ENCODE measurements at regions not wholly inside any gene's neighbourhood (a gene's known extent, or its start where the extent isn't known, plus 50 kb on each side); places are given as distances from the start of the nearest gene placed in this dataset.

DNA sequence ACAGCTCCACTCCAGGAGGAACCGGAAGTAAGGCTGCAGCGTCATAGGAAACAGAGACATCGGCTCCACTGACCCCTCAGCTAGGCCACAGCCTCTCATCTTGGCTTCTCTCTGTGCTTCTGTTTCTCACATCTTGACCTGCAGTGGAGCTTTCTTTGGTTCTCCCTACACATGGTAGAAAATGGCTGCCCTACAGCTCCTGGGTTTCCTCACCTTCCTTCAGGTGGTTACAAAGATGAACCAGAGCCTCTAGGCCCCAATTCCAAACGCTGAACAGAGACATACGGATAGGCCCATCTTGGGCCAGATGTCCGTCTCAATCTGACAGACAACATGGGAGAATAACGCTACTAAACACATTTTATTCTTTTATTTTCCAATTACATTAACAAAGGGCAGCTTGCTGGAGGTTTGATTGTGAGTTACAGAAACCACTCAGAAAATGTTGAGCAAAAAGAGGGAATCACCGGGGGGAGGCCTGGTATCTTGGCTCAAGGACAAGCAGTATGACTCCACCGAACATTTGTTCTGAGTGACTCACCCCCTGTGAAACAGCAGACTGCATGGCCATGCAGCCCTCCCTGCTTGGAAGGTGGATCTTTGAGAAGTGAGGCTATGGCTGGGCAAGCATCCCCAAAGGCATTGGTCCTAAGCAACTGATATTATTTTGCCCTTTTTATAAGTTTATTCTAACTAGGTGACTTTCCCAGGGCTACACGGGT is 303.5 kb downstream of the CDCA7 start:
- no peak for TF ChIP-seq EZH2phosphoT487 (IDR thresholded peaks at IDR 0.05)
- no peak for TF ChIP-seq EZH2 (IDR thresholded peaks at IDR 0.05)
- TF ChIP-seq, protein P1, sequence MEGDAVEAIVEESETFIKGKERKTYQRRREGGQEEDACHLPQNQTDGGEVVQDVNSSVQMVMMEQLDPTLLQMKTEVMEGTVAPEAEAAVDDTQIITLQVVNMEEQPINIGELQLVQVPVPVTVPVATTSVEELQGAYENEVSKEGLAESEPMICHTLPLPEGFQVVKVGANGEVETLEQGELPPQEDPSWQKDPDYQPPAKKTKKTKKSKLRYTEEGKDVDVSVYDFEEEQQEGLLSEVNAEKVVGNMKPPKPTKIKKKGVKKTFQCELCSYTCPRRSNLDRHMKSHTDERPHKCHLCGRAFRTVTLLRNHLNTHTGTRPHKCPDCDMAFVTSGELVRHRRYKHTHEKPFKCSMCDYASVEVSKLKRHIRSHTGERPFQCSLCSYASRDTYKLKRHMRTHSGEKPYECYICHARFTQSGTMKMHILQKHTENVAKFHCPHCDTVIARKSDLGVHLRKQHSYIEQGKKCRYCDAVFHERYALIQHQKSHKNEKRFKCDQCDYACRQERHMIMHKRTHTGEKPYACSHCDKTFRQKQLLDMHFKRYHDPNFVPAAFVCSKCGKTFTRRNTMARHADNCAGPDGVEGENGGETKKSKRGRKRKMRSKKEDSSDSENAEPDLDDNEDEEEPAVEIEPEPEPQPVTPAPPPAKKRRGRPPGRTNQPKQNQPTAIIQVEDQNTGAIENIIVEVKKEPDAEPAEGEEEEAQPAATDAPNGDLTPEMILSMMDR (IDR thresholded peaks at IDR 0.05) = no peak

Data from neural progenitor cell (in vitro differentiated cells).